GM18867 (cell line): ENCODE measurements at regions not wholly inside any gene's neighbourhood (a gene's known extent, or its start where the extent isn't known, plus 50 kb on each side); places are given as distances from the start of the nearest gene placed in this dataset.
"Not testable (repeated sequence)": the region's sequence is repeated elsewhere in the genome, so short reads cannot be mapped to it uniquely, and the experiment has no call there.

Source experiments
- ATAC-seq: cut with Tn5 transposase; IDR thresholded peaks from one replicate; pipeline ENCODE4 v1.9.1; 2021; ENCODE audit warnings: mild to moderate bottlenecking, moderate library complexity; ENCODE audit not compliant: unreplicated experiment

DNA sequence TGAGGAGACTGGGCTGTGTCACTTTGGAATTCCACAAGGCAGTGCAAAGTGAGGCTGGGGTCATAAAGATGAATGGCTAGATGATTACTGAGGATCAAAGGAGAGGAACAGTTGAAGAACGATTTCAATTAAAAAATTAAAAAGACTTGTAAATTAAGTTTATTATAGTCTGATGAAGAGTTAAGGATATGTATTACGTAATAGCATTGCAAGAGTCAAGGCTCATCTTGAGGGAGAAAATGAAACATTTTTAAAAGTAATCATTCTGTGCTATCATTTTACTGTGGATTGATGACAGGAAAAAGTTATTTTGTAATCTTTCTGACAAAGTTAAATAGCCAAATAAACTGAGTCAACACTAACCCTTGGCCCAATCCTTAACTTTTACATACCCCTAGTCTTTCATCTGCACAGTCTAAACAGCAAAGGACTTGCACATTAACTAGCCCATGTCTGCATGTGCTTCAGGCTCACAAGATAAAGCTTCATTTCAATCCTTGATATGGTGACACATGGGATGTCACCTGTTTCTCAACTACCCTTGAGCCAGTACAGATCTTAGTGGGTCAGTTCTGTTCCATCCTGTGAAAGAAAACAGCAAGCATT lies 465.5 kb upstream of the CTSO start:
- no peak for ATAC-seq

DNA sequence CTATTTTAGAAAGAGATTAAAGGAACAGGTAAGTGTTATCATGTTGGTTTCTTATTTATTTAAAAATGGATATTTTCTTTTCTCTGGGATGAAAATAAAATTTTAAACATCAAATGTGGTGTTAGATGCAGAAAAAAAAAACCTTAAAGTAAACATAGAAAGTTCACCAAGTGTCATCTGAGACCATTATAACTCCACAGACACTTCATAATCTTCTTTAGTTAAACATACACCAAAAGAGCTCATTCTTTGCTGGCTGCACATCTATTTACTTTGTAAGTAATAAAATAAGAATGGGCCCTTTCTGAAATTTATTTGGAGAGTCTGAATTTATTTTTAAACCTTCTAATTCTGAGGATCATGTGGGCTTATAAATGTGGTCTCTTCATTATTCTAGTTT lies 460.7 kb upstream of the CTSO start:
- ATAC-seq = no peak

DNA sequence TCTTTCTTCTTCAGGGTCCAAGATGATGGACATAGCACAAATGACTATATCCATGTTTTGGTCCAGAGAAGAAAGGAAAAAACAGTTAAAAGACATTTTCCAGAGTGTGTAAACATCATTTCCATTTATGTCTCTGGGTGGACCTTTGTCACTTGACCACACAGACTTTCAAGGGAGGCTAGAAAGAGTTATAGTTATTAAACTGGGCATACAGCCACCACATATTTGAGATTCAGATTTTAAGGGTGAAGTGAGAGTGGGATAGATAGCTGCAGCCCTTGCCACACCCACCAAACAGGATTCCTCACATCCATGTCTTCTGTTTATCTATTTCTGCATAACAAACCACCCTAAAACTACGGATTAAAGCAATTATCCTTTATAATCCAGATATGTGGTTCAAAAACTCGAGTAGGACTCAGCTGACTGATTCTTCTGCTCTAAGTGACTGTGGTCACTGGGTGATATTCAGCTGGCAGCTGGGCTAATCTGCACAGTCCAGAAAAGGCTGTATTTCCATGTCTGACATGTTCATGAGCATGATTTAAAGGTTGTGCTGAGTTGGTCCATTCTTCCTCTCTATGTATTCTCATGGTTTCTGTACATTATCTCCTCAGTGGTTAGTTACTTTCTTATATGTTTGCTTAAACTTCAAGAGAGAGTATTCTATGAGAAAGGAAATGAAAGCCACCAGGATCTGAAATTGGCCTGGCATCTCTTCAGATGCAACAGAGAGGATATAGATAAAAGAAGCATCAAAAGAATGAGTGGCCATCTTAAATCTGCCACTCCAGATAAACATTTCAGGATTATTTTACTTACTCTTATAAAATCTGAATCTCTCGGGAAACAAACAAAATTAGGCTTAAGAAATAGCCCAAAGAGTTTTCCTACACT lies 459.8 kb upstream of the CTSO start:
- no peak for ATAC-seq

DNA sequence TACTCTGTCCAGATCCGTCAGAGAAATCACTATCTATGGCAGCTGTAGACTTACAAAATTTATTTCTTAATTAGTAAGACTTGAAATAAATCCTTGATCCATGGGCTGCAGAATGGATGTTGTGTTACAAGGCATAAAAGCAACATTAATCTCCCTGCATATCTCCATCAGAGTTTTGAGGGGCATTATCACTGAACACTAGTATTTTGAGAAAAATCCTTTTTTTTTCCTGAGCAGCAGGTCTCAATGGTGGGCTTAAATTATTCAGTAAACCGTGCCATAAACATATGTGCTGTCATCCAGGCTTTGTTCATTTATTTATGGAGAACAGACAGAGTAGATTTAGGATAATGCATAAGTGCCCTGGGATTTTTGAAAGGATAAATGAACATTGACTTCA lies 457.9 kb upstream of the CTSO start:
- no peak for ATAC-seq

DNA sequence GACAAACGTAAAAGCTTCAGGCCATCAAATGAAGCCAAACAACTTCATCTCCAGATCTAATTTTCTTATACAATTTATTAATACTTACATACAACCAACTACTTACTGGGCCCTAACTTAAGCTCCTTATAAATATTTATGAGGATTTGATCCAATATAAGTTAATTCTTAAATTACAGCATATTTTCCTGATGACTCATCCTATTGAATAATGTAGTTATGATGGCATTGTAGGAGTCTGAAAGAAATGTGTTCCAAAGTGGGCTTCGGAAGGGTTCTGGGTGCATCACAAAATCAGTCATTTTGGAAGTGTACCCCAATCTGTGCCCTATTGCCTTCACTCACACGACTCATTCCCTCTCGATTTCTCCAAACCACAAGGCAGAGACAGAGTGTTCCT lies 455.1 kb upstream of the CTSO start:
- ATAC-seq = no peak

DNA sequence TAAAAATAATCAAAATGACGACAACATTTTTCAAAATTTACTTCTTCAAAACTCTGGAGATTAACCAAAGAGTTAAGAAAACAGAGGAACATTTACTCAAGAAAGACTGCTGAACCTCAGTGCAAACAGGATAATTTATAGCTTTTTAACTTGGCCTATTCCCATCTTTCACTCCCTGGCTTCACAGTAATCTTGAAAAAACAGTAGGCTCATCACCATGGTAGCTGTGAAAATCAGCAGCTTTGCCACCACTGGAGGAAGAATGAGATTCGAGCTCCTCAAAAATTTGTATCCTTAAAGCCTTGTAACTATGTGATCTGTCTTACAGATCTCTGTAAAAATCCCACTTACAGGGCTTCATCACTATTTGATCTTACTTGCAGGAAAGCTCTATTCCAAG lies 447.7 kb upstream of the CTSO start:
- ATAC-seq = no peak

DNA sequence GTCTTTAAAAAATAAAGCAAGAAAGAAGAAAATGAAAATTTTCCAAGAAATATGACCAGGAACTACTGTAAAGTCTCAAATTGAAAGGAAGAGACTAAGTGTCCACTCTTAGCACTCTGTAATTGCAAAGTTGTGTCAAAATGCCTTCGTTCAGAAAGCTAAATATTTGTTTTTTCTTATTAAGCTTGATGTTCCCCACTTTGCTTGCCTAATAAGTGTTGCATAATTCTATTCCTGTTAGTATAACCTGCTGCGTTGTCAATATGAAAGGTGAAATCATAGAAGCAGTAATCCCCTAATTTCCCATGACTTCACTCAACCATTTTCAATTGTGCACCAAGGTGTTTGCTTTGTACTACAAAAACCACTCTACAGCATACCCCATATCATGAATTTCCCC lies 442.9 kb upstream of the CTSO start:
- ATAC-seq = no peak

DNA sequence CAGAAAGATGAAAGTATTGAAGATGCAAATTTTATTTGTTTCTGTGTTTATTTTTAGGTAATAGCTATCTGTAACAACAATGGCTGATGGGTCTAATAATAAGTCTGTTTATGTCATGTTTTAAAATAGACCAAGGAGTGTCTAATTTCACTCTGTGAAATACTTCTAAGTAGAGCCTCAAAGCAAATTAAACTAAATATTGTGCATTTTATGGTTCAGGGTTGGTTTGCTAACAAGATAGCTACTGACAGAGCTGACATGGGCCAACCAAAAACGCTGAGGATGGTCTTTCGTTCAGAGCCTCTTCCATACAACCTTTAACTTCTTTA lies 437.6 kb upstream of the CTSO start:
- peak; percentile 84 for ATAC-seq

DNA sequence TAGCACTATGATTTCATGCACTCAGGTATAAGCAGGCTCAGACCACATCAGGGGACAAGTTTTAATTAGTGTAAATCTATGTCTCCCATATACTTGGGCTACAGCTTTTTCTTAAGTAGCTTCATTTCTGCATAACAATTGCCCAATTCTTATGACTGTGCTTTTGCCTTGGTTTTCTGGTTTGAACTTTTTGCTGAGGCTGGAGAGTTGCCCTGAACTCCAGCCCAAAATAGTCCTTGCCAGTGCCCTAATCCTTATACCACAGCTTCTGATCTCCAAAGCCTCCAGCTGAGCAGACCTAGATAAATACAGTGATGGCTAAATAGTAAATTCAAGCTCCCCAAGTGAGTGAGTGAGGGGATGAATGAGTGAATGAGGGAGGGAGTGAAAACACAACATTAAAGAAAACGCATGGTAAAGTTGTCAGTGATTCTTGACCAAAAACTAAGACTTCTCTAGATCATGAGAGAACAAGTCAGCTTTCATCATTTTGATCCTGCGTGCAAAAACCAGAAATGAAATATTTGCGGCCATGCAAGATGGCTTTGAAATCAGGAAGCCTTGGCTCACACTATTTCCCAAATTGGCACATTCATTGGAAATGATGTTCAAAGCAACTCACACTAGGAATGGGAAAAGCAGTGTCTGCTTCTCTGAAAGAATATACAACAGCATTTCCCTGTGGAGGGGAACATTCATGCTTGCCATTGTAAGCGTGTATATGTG lies 437.1 kb upstream of the CTSO start:
- ATAC-seq = peak; percentile 36

DNA sequence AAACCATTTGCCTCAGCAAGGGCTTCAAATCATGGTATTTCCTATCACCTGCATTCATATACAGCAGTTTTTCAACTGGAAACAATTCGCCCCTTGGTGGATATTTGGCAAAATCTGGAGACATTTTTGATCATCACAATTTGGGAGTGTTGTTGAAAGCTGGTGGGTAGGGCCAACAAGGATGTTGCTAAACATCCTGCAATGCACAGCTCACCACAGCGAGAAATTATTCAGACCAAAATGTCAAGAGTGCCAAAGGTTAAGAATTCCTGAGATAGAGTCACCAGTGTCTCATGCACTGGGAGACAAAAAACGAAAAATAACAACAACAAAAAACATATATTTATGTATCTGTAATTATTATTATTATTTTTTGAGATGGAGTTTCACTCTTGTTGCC lies 435.2 kb upstream of the CTSO start:
- ATAC-seq = no peak

DNA sequence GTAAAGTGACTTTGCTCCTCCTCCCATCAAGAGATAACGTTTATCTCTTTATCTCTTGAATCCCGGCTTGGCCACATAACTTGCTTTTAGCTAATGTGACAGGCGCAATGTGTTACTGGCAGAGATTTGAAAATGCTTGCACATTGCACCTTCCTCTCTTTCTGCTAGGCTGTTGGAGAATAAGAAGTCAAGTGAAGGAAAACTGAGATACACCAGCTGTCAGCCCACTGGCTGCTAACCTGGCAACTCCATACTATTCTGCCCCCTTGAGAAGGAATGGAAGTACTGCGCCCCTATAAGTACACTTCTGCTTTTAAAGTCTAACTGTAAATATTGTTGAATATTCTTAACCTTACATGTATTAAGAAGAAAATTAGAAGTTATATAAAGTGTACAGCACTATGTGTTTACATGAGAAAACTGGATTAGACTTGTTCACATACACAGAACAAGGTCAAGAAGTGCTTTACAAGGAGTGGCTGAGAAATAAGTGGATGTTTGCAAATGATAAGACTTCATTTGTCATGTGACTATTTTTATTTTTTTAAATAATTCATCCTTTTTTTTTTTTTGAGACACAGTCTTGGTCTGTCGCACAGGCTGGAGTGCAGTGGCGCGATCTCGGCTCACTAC lies 424.5 kb upstream of the CTSO start:
- ATAC-seq = peak; percentile 95

DNA sequence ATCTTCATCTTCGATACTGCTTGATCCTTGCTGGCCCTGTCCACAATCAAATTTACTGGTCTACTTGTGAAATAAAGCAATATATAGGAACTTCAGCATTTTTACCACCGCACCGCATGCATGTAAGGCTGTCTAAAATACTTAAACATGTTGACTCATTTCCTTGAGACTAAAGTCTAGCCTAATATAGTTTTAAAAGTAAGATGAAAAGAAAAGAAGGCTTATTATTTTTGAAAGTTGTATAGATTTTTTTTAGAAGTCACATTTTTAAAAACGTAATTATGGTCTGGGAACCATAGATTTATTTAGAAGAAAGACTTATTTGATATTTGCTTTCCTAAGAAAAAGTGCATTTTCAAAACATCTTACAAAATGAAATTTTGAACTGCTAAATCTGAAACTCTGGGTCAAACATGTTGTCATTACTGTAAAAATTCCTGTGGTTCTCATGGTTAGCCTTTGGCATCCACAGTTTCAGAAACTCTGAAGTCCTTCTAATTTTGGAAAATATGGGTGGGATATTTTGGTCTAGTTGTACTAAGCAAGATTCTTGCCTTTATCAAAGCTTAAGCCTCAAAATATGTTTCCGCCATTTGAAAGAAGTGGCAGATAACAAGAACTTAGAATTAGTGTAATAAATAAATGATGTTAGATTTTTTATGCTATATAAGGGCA lies 423.5 kb upstream of the CTSO start:
- no peak for ATAC-seq

DNA sequence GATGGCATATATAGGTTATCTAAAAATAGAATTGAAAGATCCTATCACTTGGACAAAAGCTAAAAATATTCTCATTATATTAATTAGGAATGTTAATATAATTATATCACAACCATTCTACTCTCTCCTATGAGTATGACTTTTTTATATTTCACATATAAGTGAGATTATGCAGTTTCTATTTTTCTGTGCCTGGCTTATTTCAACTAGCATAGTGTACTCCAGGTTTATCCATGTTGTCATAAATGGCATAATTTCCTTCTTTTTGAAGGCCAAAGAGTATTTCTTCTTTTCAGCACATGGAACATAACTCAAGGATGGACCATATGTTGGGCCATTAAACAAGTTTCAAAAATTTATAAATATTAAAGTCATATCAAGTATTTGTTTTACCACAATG lies 421.2 kb upstream of the CTSO start:
- no peak for ATAC-seq

DNA sequence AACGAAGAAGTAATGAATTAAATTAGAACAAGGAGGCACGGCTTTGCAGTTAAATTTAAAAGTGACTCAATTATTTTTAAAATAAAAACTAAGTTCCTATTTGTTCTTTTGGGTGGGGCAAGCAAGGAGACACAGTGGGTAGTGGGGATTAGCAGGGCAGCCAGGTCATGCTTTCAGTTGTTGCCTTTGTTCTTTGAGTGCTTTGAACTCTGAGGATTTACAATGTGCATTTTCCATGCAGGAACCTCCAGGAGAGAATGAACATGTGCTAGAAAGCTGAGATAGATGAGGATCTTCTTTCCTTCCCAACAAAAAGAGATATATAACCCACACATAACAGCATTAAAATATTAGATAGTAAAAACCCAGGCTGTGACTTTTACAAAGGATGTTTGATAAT lies 420.4 kb upstream of the CTSO start:
- ATAC-seq = no peak

DNA sequence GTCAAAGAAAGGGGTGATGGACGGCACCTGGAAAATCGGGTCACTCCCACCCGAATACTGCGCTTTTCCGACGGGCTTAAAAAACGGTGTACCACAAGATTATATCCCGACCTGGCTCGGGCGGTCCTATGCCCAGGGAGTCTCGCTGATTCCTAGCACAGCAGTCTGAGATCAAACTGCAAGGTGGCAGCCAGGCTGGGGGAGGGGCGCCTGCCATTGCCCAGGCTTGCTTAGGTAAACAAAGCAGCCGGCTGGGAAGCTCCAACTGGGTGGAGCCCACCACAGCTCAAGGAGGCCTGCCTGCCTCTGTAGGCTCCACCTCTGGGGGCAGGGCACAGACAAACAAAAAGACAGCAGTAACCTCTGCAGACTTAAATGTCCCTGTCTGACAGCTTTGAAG lies 413.8 kb upstream of the CTSO start:
- not testable (repeated sequence) for ATAC-seq

DNA sequence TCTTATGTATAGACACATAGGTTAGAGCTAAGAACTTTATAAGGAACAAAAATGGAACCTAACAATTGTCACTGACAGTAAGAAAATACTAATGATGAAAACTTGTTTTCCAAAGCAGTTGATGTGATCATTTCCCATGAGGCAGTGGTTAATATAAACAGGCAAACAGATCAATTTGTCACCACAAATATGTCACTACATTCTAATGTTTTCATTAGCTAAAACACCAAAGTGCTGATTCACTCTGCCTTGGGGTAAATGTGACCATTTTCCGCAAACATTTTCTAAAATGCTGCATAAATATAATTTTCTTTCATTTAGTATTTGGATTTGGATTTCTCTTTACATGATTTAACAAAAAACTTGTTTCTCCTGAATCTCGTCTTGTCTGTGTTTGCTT lies 408.9 kb upstream of the CTSO start:
- ATAC-seq = no peak

DNA sequence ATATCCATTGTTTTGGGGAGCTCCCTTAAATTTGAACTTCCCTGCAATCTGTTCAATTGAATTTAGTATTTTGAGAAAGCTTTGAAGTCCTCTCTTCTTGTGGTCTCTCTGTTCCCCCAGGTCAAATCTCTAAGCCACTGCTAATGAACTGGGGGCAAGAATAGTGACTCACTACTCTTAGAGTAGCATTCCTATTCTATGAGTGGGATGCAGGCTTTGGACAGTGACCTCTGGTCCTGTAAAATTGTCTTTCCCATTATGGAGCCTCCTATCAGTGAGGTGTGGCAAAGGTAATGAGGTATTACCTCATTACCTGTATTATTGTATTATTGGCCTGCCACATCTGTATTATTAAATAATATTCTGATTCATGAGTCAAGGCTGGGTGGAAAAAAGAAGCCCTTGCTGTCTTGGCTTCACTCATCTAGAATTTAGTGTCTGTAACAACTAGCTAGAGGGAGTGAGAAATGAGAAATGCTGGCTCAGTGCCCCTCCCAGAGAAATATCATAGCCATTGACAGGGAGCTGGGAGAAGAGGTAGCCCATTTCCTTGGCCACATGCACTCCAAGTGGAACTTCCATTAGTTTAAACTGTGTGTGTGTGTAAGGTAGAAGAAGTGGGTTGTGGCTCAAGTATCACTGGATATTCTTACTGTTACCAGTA lies 393.9 kb upstream of the CTSO start:
- ATAC-seq = no peak

DNA sequence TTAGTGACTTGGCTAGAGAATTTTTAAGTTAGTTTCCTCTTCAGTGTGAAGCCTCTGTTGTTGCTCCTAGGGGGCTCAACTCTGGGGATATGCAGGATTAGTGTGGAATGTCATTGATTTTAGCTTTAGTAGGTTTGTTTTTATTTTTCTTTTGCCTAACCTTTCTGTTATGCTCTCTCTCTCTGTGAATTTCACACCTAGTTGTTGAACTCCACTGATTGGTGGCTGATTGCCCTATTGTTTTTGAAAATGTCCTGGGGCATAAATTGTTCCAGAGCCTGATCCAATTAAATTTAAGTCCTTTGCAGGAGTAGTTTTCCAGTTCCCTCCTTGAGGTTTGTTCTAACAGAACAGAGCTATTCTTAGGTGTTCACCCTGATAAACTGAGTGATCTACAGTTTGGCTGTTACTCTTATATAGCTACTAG lies 393.3 kb upstream of the CTSO start:
- no peak for ATAC-seq

DNA sequence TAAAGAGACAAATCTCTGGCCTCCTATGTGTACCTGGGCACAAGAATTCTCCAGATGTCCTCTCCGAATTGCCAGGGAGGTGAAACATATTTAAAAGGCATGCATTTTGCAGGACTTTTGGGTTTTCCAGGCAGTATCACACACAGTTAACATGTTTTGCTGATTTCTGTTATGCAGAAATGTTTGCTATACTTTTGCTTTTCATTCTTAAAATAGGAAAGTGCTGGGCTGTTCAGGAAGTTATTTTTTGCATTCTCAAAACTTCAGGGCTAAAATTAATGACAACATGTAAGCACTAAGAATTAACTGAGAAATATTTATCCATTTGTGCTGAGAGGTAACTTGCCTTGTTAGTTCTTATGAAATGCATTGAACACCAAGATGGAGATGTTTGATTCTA lies 390.7 kb upstream of the CTSO start:
- peak; percentile 70 for ATAC-seq

DNA sequence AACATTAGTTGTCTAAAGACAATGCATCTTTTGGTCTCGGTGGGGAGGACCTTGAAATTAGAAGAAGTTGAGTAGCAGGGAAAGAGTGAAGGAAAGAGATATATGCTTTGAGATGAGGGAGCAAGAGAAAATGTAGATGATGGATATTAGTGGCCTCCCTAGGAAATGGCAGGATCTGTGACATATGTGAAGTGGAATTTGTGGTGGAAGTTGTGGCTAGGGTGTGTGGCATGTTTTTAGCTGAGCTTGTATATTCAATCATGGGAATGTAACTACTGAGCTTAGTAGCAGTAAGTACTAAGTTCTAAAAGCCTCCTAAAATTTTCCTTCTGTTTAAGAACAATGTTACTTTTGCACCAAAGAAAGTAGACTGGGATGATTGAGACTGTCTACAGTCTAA lies 382.8 kb upstream of the CTSO start:
- no peak for ATAC-seq

DNA sequence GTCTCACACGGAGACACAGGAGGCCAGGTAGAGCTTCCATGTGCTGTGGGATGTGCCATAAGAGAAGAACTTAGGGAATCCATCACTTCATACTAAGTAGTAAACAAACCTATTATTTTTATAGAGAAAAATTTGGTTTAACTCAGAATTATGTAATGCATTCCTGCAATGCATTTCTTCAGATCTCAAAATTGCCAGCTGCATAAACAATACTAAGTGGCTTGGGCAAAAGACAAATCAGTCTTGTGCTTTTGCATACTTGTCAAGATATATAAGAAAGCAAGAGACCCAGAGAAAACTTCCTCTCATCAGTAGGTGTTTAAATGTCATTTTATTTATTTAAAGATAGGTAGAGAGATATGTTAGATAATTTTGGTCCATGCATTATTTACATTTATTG lies 382.1 kb upstream of the CTSO start:
- no peak for ATAC-seq
